ENCODE measurements at regions not wholly inside any gene's neighbourhood (a gene's known extent, or its start where the extent isn't known, plus 50 kb on each side); places are given as distances from the start of the nearest gene placed in this dataset.
"Not testable (repeated sequence)": the region's sequence is repeated elsewhere in the genome, so short reads cannot be mapped to it uniquely, and the experiment has no call there.

DNA sequence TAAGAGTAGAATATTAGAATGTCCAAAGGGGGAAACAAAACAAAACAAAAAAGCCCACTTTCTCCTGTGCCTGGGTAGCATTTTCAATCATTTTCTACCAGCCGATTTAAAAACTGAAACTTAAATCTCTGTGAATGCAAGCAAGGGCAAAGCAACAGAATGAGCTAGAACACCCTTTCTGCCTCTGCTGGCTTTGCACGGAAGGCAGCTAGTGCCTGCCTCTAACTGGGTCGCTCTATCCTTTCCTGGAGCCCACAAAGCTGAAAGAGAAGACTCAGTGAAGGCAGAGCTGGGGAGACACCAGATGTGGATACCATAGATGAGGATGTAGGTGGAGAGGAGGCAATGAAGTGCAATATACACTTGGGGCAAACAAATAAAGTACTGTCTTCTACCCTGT lies 248.9 kb upstream of the TTC29 start:
- no peak overlapping the region for H3K4me3 Mint-ChIP-seq
- no peaks in the 10 kb centered on the region for H3K36me3 Mint-ChIP-seq
- H3K9me3 Mint-ChIP-seq (ENCODE audit: low read depth), result no peaks in the 10 kb centered on the region
- peaks cover 5% of the 10 kb centered on the region for H3K27me3 Mint-ChIP-seq
- H3K4me1 Mint-ChIP-seq (ENCODE audit: low read depth), result no peaks in the 10 kb centered on the region
- H3K27ac Mint-ChIP-seq, result no peak overlapping the region

GRCh38 chr4:147195386-147195785 lies 249.7 kb upstream of the TTC29 start:
- H3K4me1 Mint-ChIP-seq (ENCODE audit: low read depth), result no peaks in the 10 kb centered on the region
- no peak overlapping the region for H3K4me3 Mint-ChIP-seq
- no peaks in the 10 kb centered on the region for H3K36me3 Mint-ChIP-seq
- no peak overlapping the region for H3K27ac Mint-ChIP-seq
- H3K27me3 Mint-ChIP-seq, result peaks cover 4% of the 10 kb centered on the region
- H3K9me3 Mint-ChIP-seq (ENCODE audit: low read depth), result no peaks in the 10 kb centered on the region

DNA sequence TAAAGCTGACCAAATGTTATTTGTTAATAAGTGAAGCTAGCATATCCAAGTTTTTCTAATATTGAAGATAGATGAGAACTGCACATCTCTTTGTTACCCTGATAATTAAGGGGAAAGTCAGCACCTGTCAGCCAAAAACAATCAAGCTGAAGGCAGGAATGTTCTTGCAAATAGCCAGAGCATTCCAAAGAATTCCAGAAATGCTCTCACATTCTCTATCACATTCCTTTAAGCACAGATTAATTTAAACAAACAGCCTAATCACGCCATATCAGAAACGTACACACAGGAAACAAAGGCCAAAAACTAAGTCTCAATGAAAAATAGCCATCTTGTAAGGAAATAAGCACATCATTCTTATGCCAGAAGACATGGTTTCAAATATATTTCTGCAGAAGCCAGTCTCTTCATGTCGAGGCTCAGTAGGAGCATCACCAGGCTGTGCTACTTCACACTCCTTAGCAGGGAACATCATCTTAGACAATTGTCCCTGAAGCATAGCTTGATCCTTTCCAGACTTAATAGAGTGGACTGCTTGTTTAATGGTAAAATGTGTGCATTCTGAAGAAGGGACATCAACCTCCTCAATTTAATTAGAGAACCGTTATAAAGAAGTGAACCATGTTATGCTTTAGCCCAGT lies 252.9 kb upstream of the TTC29 start:
- peaks cover 1% of the 10 kb centered on the region for H3K27me3 Mint-ChIP-seq
- no peaks in the 10 kb centered on the region for H3K4me1 Mint-ChIP-seq (ENCODE audit: low read depth)
- H3K9me3 Mint-ChIP-seq (ENCODE audit: low read depth), result no peaks in the 10 kb centered on the region
- no peak overlapping the region for H3K27ac Mint-ChIP-seq
- no peaks in the 10 kb centered on the region for H3K36me3 Mint-ChIP-seq
- H3K4me3 Mint-ChIP-seq, result no peak overlapping the region

GRCh38 chr4:147201016-147201415 lies 255.4 kb upstream of the TTC29 start:
- Mint-ChIP-seq H3K27ac (no peak overlapping the region), H3K4me1 (ENCODE audit: low read depth) (no peaks in the 10 kb centered on the region), H3K9me3 (ENCODE audit: low read depth) (no peaks in the 10 kb centered on the region), H3K4me3 (no peak overlapping the region), H3K27me3 (no peaks in the 10 kb centered on the region), H3K36me3 (no peaks in the 10 kb centered on the region)

DNA sequence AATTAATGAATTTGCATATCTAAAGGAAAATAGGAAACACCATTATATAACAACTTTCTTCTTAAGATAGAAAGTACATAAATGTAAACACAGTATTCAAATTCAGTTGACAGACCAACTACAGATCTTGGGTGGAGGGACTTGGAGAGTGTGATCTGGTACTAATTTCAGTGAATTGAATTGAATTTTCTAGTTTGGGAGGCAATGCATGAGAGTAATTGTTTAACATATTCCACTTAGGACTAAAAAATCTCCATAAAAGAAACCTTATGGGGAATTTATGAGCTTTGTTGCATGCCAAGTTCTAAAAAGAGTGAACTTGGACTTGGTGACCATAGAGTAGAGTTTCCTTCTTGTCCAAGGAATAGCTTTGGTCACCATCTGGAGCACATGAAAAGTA lies 261.1 kb upstream of the TTC29 start:
- no peak overlapping the region for H3K4me3 Mint-ChIP-seq
- no peaks in the 10 kb centered on the region for H3K9me3 Mint-ChIP-seq (ENCODE audit: low read depth)
- no peaks in the 10 kb centered on the region for H3K27me3 Mint-ChIP-seq
- H3K36me3 Mint-ChIP-seq, result no peaks in the 10 kb centered on the region
- H3K4me1 Mint-ChIP-seq (ENCODE audit: low read depth), result no peaks in the 10 kb centered on the region
- no peak overlapping the region for H3K27ac Mint-ChIP-seq

DNA sequence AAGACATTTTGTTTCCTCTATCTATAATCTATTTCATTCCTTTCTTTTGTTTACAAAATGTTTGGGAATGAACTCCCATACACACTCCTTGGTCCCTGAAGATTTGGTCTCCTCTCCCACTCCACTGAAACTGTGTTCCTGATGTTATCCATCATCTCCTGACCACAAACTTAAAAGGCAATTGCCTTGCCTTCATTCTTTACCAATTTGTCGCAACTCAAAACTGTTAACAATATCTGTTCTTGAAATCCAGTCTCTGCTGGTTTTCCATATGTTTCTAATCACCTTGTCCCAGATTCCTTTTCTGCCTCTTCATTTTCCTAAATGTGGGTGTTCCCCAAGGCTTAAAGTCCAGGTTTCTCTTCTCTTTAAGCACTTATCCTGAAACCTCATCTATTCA lies 262.2 kb upstream of the TTC29 start:
- no peaks in the 10 kb centered on the region for H3K36me3 Mint-ChIP-seq
- no peaks in the 10 kb centered on the region for H3K4me1 Mint-ChIP-seq (ENCODE audit: low read depth)
- H3K9me3 Mint-ChIP-seq (ENCODE audit: low read depth), result no peaks in the 10 kb centered on the region
- no peak overlapping the region for H3K27ac Mint-ChIP-seq
- H3K27me3 Mint-ChIP-seq, result peaks cover under 1% of the 10 kb centered on the region
- no peak overlapping the region for H3K4me3 Mint-ChIP-seq

- H3K27me3 Mint-ChIP-seq, result peaks cover 5% of the 10 kb centered on the region
- H3K36me3 Mint-ChIP-seq, result no peaks in the 10 kb centered on the region
- H3K9me3 Mint-ChIP-seq (ENCODE audit: low read depth), result no peaks in the 10 kb centered on the region
- H3K4me1 Mint-ChIP-seq (ENCODE audit: low read depth), result no peaks in the 10 kb centered on the region
- H3K4me3 Mint-ChIP-seq, result no peak overlapping the region
- no peak overlapping the region for H3K27ac Mint-ChIP-seq
These were observed 263.2 kb upstream of the EDNRA start for GRCh38 chr4:147217655-147218054.

DNA sequence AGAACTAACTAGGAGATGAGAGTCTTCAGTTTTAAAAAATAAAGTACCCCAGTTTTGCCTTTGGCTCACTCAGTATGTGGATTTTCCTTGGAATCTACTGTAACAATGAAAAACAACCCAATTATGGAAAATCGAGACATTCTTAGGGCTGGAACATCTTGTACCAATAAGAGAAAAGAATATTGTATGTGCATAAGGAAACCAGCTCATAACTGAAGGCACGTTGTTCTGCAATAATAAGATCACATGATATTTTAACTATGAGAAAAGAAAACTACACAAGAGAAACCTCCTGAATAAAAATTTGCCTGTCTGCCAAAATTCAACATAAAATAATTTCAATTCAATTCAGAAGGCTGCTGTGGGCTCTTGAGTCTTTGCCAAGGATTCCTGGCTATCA lies 261.8 kb upstream of the EDNRA start:
- no peaks in the 10 kb centered on the region for H3K36me3 Mint-ChIP-seq
- H3K9me3 Mint-ChIP-seq (ENCODE audit: low read depth), result no peaks in the 10 kb centered on the region
- H3K4me3 Mint-ChIP-seq, result no peak overlapping the region
- peaks cover 4% of the 10 kb centered on the region for H3K27me3 Mint-ChIP-seq
- H3K27ac Mint-ChIP-seq, result no peak overlapping the region
- no peaks in the 10 kb centered on the region for H3K4me1 Mint-ChIP-seq (ENCODE audit: low read depth)

GRCh38 chr4:147220833-147221232 lies 260.1 kb upstream of the EDNRA start:
- no peaks in the 10 kb centered on the region for H3K4me1 Mint-ChIP-seq (ENCODE audit: low read depth)
- no peak overlapping the region for H3K4me3 Mint-ChIP-seq

DNA sequence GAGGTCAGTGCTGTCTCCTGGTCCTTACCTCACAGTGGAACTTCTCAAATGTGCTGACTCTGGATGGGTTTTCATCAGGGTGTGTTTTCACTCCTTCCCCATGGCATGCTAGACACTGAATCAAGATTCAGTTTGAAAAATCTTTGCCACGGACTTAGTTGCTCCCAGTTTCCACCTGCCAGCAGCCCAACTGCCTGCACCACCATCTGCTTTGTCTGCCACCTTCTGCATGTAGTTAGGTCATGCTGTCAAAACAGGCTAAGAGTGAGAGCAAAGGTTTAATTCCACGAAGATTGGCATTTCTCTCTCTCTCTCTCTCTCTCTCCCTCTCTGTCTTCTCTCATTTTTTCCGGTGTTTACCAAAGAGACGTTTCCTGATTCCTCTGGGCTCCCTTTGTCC lies 258.0 kb upstream of the EDNRA start:
- Mint-ChIP-seq H3K4me1 (ENCODE audit: low read depth) (no peaks in the 10 kb centered on the region), H3K9me3 (ENCODE audit: low read depth) (no peaks in the 10 kb centered on the region), H3K4me3 (no peak overlapping the region), H3K36me3 (no peaks in the 10 kb centered on the region), H3K27me3 (no peaks in the 10 kb centered on the region), H3K27ac (no peak overlapping the region)

More at GRCh38 chr4:147220833-147221232, 260.1 kb upstream of the EDNRA start:
- Mint-ChIP-seq H3K9me3 (ENCODE audit: low read depth) (no peaks in the 10 kb centered on the region), H3K36me3 (no peaks in the 10 kb centered on the region), H3K27ac (no peak overlapping the region), H3K27me3 (no peaks in the 10 kb centered on the region)

- no peak overlapping the region for H3K4me3 Mint-ChIP-seq
- no peaks in the 10 kb centered on the region for H3K4me1 Mint-ChIP-seq (ENCODE audit: low read depth)
- no peaks in the 10 kb centered on the region for H3K9me3 Mint-ChIP-seq (ENCODE audit: low read depth)
- H3K27me3 Mint-ChIP-seq, result no peaks in the 10 kb centered on the region
- H3K27ac Mint-ChIP-seq, result no peak overlapping the region
- H3K36me3 Mint-ChIP-seq, result no peaks in the 10 kb centered on the region
These were observed 257.3 kb upstream of the EDNRA start for GRCh38 chr4:147223576-147223975.

DNA sequence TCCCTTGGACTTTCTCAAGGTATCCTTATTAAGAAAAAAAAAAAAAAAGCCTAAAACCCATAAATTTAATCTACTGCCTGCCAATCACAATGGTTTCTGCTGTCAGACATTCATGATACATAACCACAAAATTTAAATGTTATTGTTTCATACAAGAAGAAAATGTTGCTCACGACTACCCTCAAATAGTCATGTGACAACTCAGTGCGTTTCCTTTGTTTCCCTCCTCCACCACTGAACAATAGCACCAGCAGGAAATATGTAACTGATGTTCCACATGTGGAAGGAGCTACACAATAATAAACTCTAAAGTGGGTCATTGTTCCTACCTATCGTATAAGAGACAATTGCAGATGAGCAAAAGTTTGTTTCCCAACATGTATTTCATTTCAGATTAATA lies 244.1 kb upstream of the EDNRA start:
- Mint-ChIP-seq H3K27ac (no peak overlapping the region), H3K4me1 (ENCODE audit: low read depth) (no peaks in the 10 kb centered on the region), H3K9me3 (ENCODE audit: low read depth) (no peaks in the 10 kb centered on the region), H3K36me3 (no peaks in the 10 kb centered on the region), H3K4me3 (no peak overlapping the region), H3K27me3 (peaks cover 2% of the 10 kb centered on the region)

- Mint-ChIP-seq H3K27me3 (no peaks in the 10 kb centered on the region), H3K4me3 (no peak overlapping the region), H3K4me1 (ENCODE audit: low read depth) (no peaks in the 10 kb centered on the region), H3K9me3 (ENCODE audit: low read depth) (no peaks in the 10 kb centered on the region), H3K27ac (no peak overlapping the region), H3K36me3 (no peaks in the 10 kb centered on the region)
These were observed 236.1 kb upstream of the EDNRA start for GRCh38 chr4:147244786-147245185.

- Mint-ChIP-seq H3K27ac (no peak overlapping the region), H3K9me3 (ENCODE audit: low read depth) (no peaks in the 10 kb centered on the region), H3K4me3 (no peak overlapping the region), H3K36me3 (no peaks in the 10 kb centered on the region), H3K27me3 (no peaks in the 10 kb centered on the region), H3K4me1 (ENCODE audit: low read depth) (no peaks in the 10 kb centered on the region)
These were observed 234.8 kb upstream of the EDNRA start for GRCh38 chr4:147246096-147246495.

- not testable (repeated sequence) for H3K9me3 Mint-ChIP-seq (ENCODE audit: low read depth); H3K4me1 Mint-ChIP-seq (ENCODE audit: low read depth); H3K36me3 Mint-ChIP-seq
These were observed 234.4 kb upstream of the EDNRA start for GRCh38 chr4:147246528-147246927.

GRCh38 chr4:147247579-147247978 lies 233.3 kb upstream of the EDNRA start:
- no peaks in the 10 kb centered on the region for H3K4me1 Mint-ChIP-seq (ENCODE audit: low read depth)
- no peaks in the 10 kb centered on the region for H3K36me3 Mint-ChIP-seq
- no peak overlapping the region for H3K4me3 Mint-ChIP-seq
- no peaks in the 10 kb centered on the region for H3K9me3 Mint-ChIP-seq (ENCODE audit: low read depth)
- H3K27ac Mint-ChIP-seq, result no peak overlapping the region
- no peaks in the 10 kb centered on the region for H3K27me3 Mint-ChIP-seq

More at GRCh38 chr4:147246528-147246927, 234.4 kb upstream of the EDNRA start:
- H3K4me3 Mint-ChIP-seq, H3K27ac Mint-ChIP-seq, H3K27me3 Mint-ChIP-seq: not testable (repeated sequence)
